ENCODE measurements at regions not wholly inside any gene's neighbourhood (a gene's known extent, or its start where the extent isn't known, plus 50 kb on each side); places are given as distances from the start of the nearest gene placed in this dataset.

DNA sequence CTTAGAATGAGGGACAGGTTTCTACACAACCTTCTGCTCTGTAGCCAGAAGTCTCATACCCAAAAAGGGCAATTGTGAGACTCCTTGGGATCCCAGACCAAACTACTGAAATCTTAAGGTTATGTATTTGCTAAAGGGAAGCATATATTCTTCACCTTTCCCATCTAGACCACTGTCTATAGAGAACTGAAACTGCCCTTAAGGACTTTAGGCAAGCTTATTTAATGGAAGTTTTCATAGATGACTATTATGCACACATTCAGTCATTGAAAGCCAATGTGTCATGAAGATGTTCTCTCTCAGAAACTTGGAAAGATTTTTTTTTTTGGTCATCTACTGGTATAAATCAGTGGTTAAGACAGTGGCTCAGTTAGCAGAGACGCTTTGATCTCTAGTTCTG is 365.3 kb downstream of the MCTP2 start:
- TF ChIP-seq, protein P1, sequence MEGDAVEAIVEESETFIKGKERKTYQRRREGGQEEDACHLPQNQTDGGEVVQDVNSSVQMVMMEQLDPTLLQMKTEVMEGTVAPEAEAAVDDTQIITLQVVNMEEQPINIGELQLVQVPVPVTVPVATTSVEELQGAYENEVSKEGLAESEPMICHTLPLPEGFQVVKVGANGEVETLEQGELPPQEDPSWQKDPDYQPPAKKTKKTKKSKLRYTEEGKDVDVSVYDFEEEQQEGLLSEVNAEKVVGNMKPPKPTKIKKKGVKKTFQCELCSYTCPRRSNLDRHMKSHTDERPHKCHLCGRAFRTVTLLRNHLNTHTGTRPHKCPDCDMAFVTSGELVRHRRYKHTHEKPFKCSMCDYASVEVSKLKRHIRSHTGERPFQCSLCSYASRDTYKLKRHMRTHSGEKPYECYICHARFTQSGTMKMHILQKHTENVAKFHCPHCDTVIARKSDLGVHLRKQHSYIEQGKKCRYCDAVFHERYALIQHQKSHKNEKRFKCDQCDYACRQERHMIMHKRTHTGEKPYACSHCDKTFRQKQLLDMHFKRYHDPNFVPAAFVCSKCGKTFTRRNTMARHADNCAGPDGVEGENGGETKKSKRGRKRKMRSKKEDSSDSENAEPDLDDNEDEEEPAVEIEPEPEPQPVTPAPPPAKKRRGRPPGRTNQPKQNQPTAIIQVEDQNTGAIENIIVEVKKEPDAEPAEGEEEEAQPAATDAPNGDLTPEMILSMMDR (IDR thresholded peaks at IDR 0.05) = no peak
- TF ChIP-seq POLR2A (IDR thresholded peaks at IDR 0.05) = no peak

All from suprapubic skin (tissue), 3 donors.